MM.1S (cell line): ENCODE measurements at regions not wholly inside any gene's neighbourhood (a gene's known extent, or its start where the extent isn't known, plus 50 kb on each side); places are given as distances from the start of the nearest gene placed in this dataset.

Experiments
- CTCF ChIP-seq: fragments of 300-600 bp; sonication (generic); IDR thresholded peaks from 2 replicates; pipeline ENCODE4 v1.5.1; 2016; ENCODE audit warnings: antibody characterized with exemption, low read length, mixed read lengths
- EZH2 ChIP-seq: fragments of 300-600 bp; sonication (generic); optimal IDR thresholded peaks from 2 replicates; pipeline ENCODE3; 2017; ENCODE audit warnings: low read depth, mild to moderate bottlenecking, antibody characterized with exemption, low read length, mixed read lengths

- TF ChIP-seq EZH2 (no peak), CTCF (no peak)
Observed at GRCh38 chr10:78121801-78122200, 88.1 kb downstream of the RPS24 start.
